DMS 273 (cell line): ENCODE measurements at regions not wholly inside any gene's neighbourhood (a gene's known extent, or its start where the extent isn't known, plus 50 kb on each side); places are given as distances from the start of the nearest gene placed in this dataset.
"Not testable (repeated sequence)": the region's sequence is repeated elsewhere in the genome, so short reads cannot be mapped to it uniquely, and the experiment has no call there.

ENCODE experiments used
- DNase-seq: peaks from one replicate; lab custom pipeline; 2025; ENCODE audit not compliant: unreplicated experiment; lab: John Stamatoyannopoulos, UW

GRCh38 chr15:95624616-95625361 is 705.7 kb upstream of the NR2F2 start:
- no peak for DNase-seq

GRCh38 chr15:95626501-95627361 is 703.8 kb upstream of the NR2F2 start:
- DNase-seq = no peak

GRCh38 chr15:95629503-95630168 is 700.9 kb upstream of the NR2F2 start:
- DNase-seq = no peak

GRCh38 chr15:95630683-95631082 is 699.8 kb upstream of the NR2F2 start:
- DNase-seq = no peak

- DNase-seq = no peak
Observed at GRCh38 chr15:95635666-95636065, 694.8 kb upstream of the NR2F2 start.

GRCh38 chr15:95636107-95636506 is 694.4 kb upstream of the NR2F2 start:
- DNase-seq = no peak

GRCh38 chr15:95637234-95637633 is 693.3 kb upstream of the NR2F2 start:
- DNase-seq = not testable (repeated sequence)

- no peak for DNase-seq
Observed at GRCh38 chr15:95639208-95639607, 691.3 kb upstream of the NR2F2 start.

- peak; percentile 1 for DNase-seq
Observed at GRCh38 chr15:95644100-95644875, 686.2 kb upstream of the NR2F2 start.

GRCh38 chr15:95645791-95646338 is 684.6 kb upstream of the NR2F2 start:
- DNase-seq = no peak

- no peak for DNase-seq
Observed at GRCh38 chr15:95646484-95647273, 683.8 kb upstream of the NR2F2 start.

- no peak for DNase-seq
Observed at GRCh38 chr15:95647531-95648277, 682.8 kb upstream of the NR2F2 start.

- DNase-seq = no peak
Observed at GRCh38 chr15:95653361-95653805, 677.1 kb upstream of the NR2F2 start.

- no peak for DNase-seq
Observed at GRCh38 chr15:95655089-95655607, 675.4 kb upstream of the NR2F2 start.

- no peak for DNase-seq
Observed at GRCh38 chr15:95656595-95656994, 673.9 kb upstream of the NR2F2 start.

- DNase-seq = no peak
Observed at GRCh38 chr15:95658799-95659198, 671.7 kb upstream of the NR2F2 start.

- no peak for DNase-seq
Observed at GRCh38 chr15:95659656-95660055, 670.8 kb upstream of the NR2F2 start.

GRCh38 chr15:95662638-95663037 is 667.9 kb upstream of the NR2F2 start:
- DNase-seq = no peak
